ENCODE measurements at regions not wholly inside any gene's neighbourhood (a gene's known extent, or its start where the extent isn't known, plus 50 kb on each side); places are given as distances from the start of the nearest gene placed in this dataset.
A peak's percentile ranks its signal among the peaks of the same experiment; 100 is the strongest.
"Not testable (repeated sequence)": the region's sequence is repeated elsewhere in the genome, so short reads cannot be mapped to it uniquely, and the experiment has no call there.

- no peaks in the 10 kb centered on the region for H3K27me3 ChIP-seq
- no peak overlapping the region for H3K27ac ChIP-seq
- no peaks in the 10 kb centered on the region for H3K36me3 ChIP-seq
- H3K9me3 ChIP-seq (ENCODE audit: low read depth) = no peaks in the 10 kb centered on the region
- TF ChIP-seq CTCF (IDR thresholded peaks at IDR 0.05; ENCODE audit: low read depth, low read length) = no peak
- no peaks in the 10 kb centered on the region for H3K4me1 ChIP-seq (ENCODE audit: low read depth)
- DNase-seq (ENCODE audit: low read depth in 1 of 2, low spot score in 1 of 2) = no peak
- H3K4me3 ChIP-seq = no peak overlapping the region
These were observed 55.1 kb upstream of the SEC24B start for GRCh38 chr4:109378511-109378910.

- no peak for DNase-seq (ENCODE audit: low read depth in 1 of 2, low spot score in 1 of 2)
- no peaks in the 10 kb centered on the region for H3K36me3 ChIP-seq
- no peak overlapping the region for H3K27ac ChIP-seq
- no peaks in the 10 kb centered on the region for H3K4me1 ChIP-seq (ENCODE audit: low read depth)
- H3K27me3 ChIP-seq = no peaks in the 10 kb centered on the region
- no peak for TF ChIP-seq CTCF (IDR thresholded peaks at IDR 0.05; ENCODE audit: low read depth, low read length)
- no peak overlapping the region for H3K4me3 ChIP-seq
- no peaks in the 10 kb centered on the region for H3K9me3 ChIP-seq (ENCODE audit: low read depth)
These were observed 55.5 kb upstream of the SEC24B start for GRCh38 chr4:109378076-109378475.

- no peak for DNase-seq (ENCODE audit: low read depth in 1 of 2, low spot score in 1 of 2)
- Histone ChIP-seq H3K36me3 (no peaks in the 10 kb centered on the region), H3K4me3 (no peak overlapping the region), H3K27me3 (no peaks in the 10 kb centered on the region), H3K27ac (no peak overlapping the region), H3K9me3 (ENCODE audit: low read depth) (no peaks in the 10 kb centered on the region), H3K4me1 (ENCODE audit: low read depth) (no peaks in the 10 kb centered on the region)
- no peak for TF ChIP-seq CTCF (IDR thresholded peaks at IDR 0.05; ENCODE audit: low read depth, low read length)
These were observed 57.7 kb upstream of the SEC24B start for GRCh38 chr4:109375778-109376414.

- H3K36me3 ChIP-seq = no peaks in the 10 kb centered on the region
- TF ChIP-seq CTCF (IDR thresholded peaks at IDR 0.05; ENCODE audit: low read depth, low read length) = no peak
- no peaks in the 10 kb centered on the region for H3K4me1 ChIP-seq (ENCODE audit: low read depth)
- no peaks in the 10 kb centered on the region for H3K9me3 ChIP-seq (ENCODE audit: low read depth)
- H3K27me3 ChIP-seq = no peaks in the 10 kb centered on the region
- no peak overlapping the region for H3K27ac ChIP-seq
- DNase-seq (ENCODE audit: low read depth in 1 of 2, low spot score in 1 of 2) = peak in 1 of 2 donors; percentile 20
- H3K4me3 ChIP-seq = no peak overlapping the region
These were observed 65.0 kb upstream of the SEC24B start for GRCh38 chr4:109368661-109369060.

GRCh38 chr4:109365939-109366338 lies 63.5 kb upstream of the COL25A1 start:
- Histone ChIP-seq H3K27me3 (no peaks in the 10 kb centered on the region), H3K9me3 (ENCODE audit: low read depth) (no peaks in the 10 kb centered on the region), H3K4me3 (no peak overlapping the region), H3K4me1 (ENCODE audit: low read depth) (no peaks in the 10 kb centered on the region), H3K27ac (no peak overlapping the region), H3K36me3 (no peaks in the 10 kb centered on the region)
- DNase-seq (ENCODE audit: low read depth in 1 of 2, low spot score in 1 of 2) = no peak
- no peak for TF ChIP-seq CTCF (IDR thresholded peaks at IDR 0.05; ENCODE audit: low read depth, low read length)

- not testable (repeated sequence) for H3K4me1 ChIP-seq (ENCODE audit: low read depth); H3K4me3 ChIP-seq; H3K27me3 ChIP-seq; H3K27ac ChIP-seq; H3K36me3 ChIP-seq; DNase-seq (ENCODE audit: low read depth in 1 of 2, low spot score in 1 of 2); H3K9me3 ChIP-seq (ENCODE audit: low read depth)
These were observed 62.8 kb upstream of the COL25A1 start for GRCh38 chr4:109365297-109365696.

All from cardiac muscle cell (in vitro differentiated cells and primary cell).